BJ (cell line): ENCODE measurements at regions not wholly inside any gene's neighbourhood (a gene's known extent, or its start where the extent isn't known, plus 50 kb on each side); places are given as distances from the start of the nearest gene placed in this dataset.

Experiments used
- CTCF ChIA-PET: fragments of 350-600 bp; formaldehyde crosslinking; extraction: SDS; loops from one replicate; lab custom pipeline; 2021; ENCODE audit warnings: antibody characterized with exemption, inconsistent platforms; lab: Yijun Ruan, JAX
- POLR2A ChIA-PET: fragments of 300-600 bp; sonication (Branson Sonifier 250); formaldehyde crosslinking; extraction: SDS; loops from one replicate; lab custom pipeline; 2021; ENCODE audit warnings: antibody characterized with exemption; lab: Charles Lee
- DNase-seq: peaks from one replicate; pipeline ENCODE4 v3.0.0-alpha.2; 2011; ENCODE audit warnings: low read depth
- H3K27me3 ChIP-seq: 2 replicates; pipeline ENCODE4 v1.6.0; 2011; ENCODE audit warnings: low read length; ENCODE audit not compliant: control insufficient read depth, insufficient read depth
- H3K36me3 ChIP-seq: 2 replicates; pipeline ENCODE4 v1.5.1; 2011; ENCODE audit warnings: low read length; ENCODE audit not compliant: control insufficient read depth, insufficient read depth
- H3K4me3 ChIP-seq: 2 replicates; pipeline ENCODE4 v1.5.1; 2011; ENCODE audit warnings: low read depth, mild to moderate bottlenecking, control low read depth, low read length
- CTCF ChIP-seq: IDR thresholded peaks from 2 replicates; pipeline ENCODE4 v1.5.1; 2011; ENCODE audit warnings: low read depth, mild to moderate bottlenecking, control low read depth, inconsistent platforms, low read length, moderate library complexity; ENCODE audit not compliant: insufficient read depth

- TF ChIP-seq CTCF, result no peak
- ChIA-PET POLR2A (no interaction called here), CTCF (interaction anchor here (1.2 kb wide), 1 partner anchor 21 kb away, joined by 3 read pairs; no protein-coding TSS in a partner anchor)
- H3K27me3 ChIP-seq, result no peaks in the 10 kb centered on the region
- H3K4me3 ChIP-seq, result no peak overlapping the region
- DNase-seq, result no peak
- no peaks in the 10 kb centered on the region for H3K36me3 ChIP-seq
These were observed 938.9 kb upstream of the ADGRL4 start for GRCh38 chr1:79945391-79945790.

GRCh38 chr1:79929356-79929755 is 922.8 kb upstream of the ADGRL4 start:
- ChIA-PET POLR2A (no interaction called here), CTCF (interaction anchor here (0.7 kb wide), 1 partner anchor 31 kb away, joined by 3 read pairs; no protein-coding TSS in a partner anchor)
- no peak for TF ChIP-seq CTCF
- DNase-seq, result no peak
- H3K36me3 ChIP-seq, result no peaks in the 10 kb centered on the region
- H3K27me3 ChIP-seq, result no peaks in the 10 kb centered on the region
- no peak overlapping the region for H3K4me3 ChIP-seq

GRCh38 chr1:79928901-79929300 is 922.4 kb upstream of the ADGRL4 start:
- CTCF ChIA-PET, result no interaction called here
- no peak for TF ChIP-seq CTCF
- no peak for DNase-seq
- Histone ChIP-seq H3K36me3 (no peaks in the 10 kb centered on the region), H3K27me3 (no peaks in the 10 kb centered on the region), H3K4me3 (no peak overlapping the region)
- POLR2A ChIA-PET, result no interaction called here

- no peak overlapping the region for H3K4me3 ChIP-seq
- H3K27me3 ChIP-seq, result no peaks in the 10 kb centered on the region
- ChIA-PET POLR2A (no interaction called here), CTCF (no interaction called here)
- TF ChIP-seq CTCF, result no peak
- H3K36me3 ChIP-seq, result no peaks in the 10 kb centered on the region
- no peak for DNase-seq
These were observed 914.6 kb upstream of the ADGRL4 start for GRCh38 chr1:79920960-79921669.

- no peak for TF ChIP-seq CTCF
- POLR2A ChIA-PET, result interaction anchor here (0.6 kb wide), 1 partner anchor 41 kb away, joined by 4 read pairs; no protein-coding TSS in a partner anchor
- CTCF ChIA-PET, result no interaction called here
- Histone ChIP-seq H3K27me3 (no peaks in the 10 kb centered on the region), H3K36me3 (no peaks in the 10 kb centered on the region), H3K4me3 (no peak overlapping the region)
- no peak for DNase-seq
These were observed 908.4 kb upstream of the ADGRL4 start for GRCh38 chr1:79914896-79915295.
